ENCODE measurements at regions not wholly inside any gene's neighbourhood (a gene's known extent, or its start where the extent isn't known, plus 50 kb on each side); places are given as distances from the start of the nearest gene placed in this dataset.

DNA sequence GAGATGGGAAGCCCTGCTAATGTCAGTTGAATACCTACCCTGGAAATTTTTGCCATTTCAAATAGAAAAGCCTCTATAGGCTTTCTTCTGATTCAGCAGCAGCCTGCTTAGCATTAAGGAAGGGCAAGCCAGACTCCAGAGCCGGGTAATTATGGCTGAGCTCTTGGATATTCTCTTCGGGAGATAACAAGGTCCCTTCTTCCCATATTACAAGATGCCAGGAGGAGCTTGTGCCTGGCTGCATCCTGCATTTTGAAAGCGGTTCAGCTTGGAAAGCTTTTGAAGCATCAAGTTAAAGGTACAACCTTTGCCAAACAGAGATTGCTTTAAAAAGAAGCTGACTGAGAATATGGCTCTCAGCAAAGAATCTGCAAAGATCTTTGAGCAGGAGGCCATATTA, 399.6 kb upstream of the RPS6KA3 start:
- no peak for TF ChIP-seq EZH2 (IDR thresholded peaks at IDR 0.05)
- TF ChIP-seq POLR2AphosphoS5 (IDR thresholded peaks at IDR 0.05; ENCODE audit: borderline replicate concordance, low read depth, low read length), result no peak
- TF ChIP-seq FOXP2 (optimal IDR thresholded peaks at IDR 0.05; ENCODE audit: control extremely low read depth, extremely low read length, insufficient read depth), result no peak

Measured in SK-N-MC (cell line).